ENCODE measurements at regions not wholly inside any gene's neighbourhood (a gene's known extent, or its start where the extent isn't known, plus 50 kb on each side); places are given as distances from the start of the nearest gene placed in this dataset.
"Not testable (repeated sequence)": the region's sequence is repeated elsewhere in the genome, so short reads cannot be mapped to it uniquely, and the experiment has no call there.

GRCh38 chr6:27778625-27779417 lies 133.4 kb downstream of the OR2B2 start:
- TF ChIP-seq CTCF (IDR thresholded peaks at IDR 0.05; ENCODE audit: borderline replicate concordance): no peak
- Histone ChIP-seq H3K36me3 (no peaks in the 10 kb centered on the region), H3K4me1 (no peaks in the 10 kb centered on the region), H3K27ac (replicated peaks) (no peak overlapping the region), H3K9me3 (replicated peaks) (no peaks in the 10 kb centered on the region), H3K4me3 (no peak overlapping the region), H3K27me3 (ENCODE audit: low read depth) (peaks cover 79% of the 10 kb centered on the region)
- intact Hi-C loops (cut with micrococcal nuclease): no loop called here
- no peak for DNase-seq

- Histone ChIP-seq H3K36me3 (no peaks in the 10 kb centered on the region), H3K27me3 (ENCODE audit: low read depth) (peaks cover 77% of the 10 kb centered on the region), H3K9me3 (replicated peaks) (no peaks in the 10 kb centered on the region), H3K27ac (replicated peaks) (no peak overlapping the region), H3K4me1 (no peaks in the 10 kb centered on the region), H3K4me3 (no peak overlapping the region)
- no peak for DNase-seq
- TF ChIP-seq CTCF (IDR thresholded peaks at IDR 0.05; ENCODE audit: borderline replicate concordance): no peak
- intact Hi-C loops (cut with micrococcal nuclease): no loop called here
Observed at GRCh38 chr6:27777614-27778355, 134.4 kb downstream of the OR2B2 start.

GRCh38 chr6:27777126-27777525 lies 135.1 kb downstream of the OR2B2 start:
- no peak for TF ChIP-seq CTCF (IDR thresholded peaks at IDR 0.05; ENCODE audit: borderline replicate concordance)
- intact Hi-C loops (cut with micrococcal nuclease): no loop called here
- no peaks in the 10 kb centered on the region for H3K9me3 ChIP-seq (replicated peaks)
- H3K4me3 ChIP-seq: no peak overlapping the region
- H3K27me3 ChIP-seq (ENCODE audit: low read depth): peaks cover 76% of the 10 kb centered on the region
- no peak for DNase-seq
- H3K27ac ChIP-seq (replicated peaks): no peak overlapping the region
- H3K4me1 ChIP-seq: peaks cover 2% of the 10 kb centered on the region
- no peaks in the 10 kb centered on the region for H3K36me3 ChIP-seq

GRCh38 chr6:27776504-27776903 lies 135.7 kb downstream of the OR2B2 start:
- intact Hi-C loops (cut with micrococcal nuclease): no loop called here
- H3K4me3 ChIP-seq: no peak overlapping the region
- no peak for TF ChIP-seq CTCF (IDR thresholded peaks at IDR 0.05; ENCODE audit: borderline replicate concordance)
- DNase-seq: no peak
- H3K36me3 ChIP-seq: no peaks in the 10 kb centered on the region
- H3K27ac ChIP-seq (replicated peaks): no peak overlapping the region
- H3K9me3 ChIP-seq (replicated peaks): no peaks in the 10 kb centered on the region
- H3K4me1 ChIP-seq: peaks cover 4% of the 10 kb centered on the region
- peaks cover 82% of the 10 kb centered on the region for H3K27me3 ChIP-seq (ENCODE audit: low read depth)

GRCh38 chr6:27775796-27776184 lies 136.4 kb downstream of the OR2B2 start:
- no peak for DNase-seq
- H3K36me3 ChIP-seq: no peaks in the 10 kb centered on the region
- intact Hi-C loops (cut with micrococcal nuclease): no loop called here
- no peak overlapping the region for H3K27ac ChIP-seq (replicated peaks)
- no peaks in the 10 kb centered on the region for H3K9me3 ChIP-seq (replicated peaks)
- H3K27me3 ChIP-seq (ENCODE audit: low read depth): peaks cover 83% of the 10 kb centered on the region
- peaks cover 4% of the 10 kb centered on the region for H3K4me1 ChIP-seq
- no peak overlapping the region for H3K4me3 ChIP-seq
- no peak for TF ChIP-seq CTCF (IDR thresholded peaks at IDR 0.05; ENCODE audit: borderline replicate concordance)

GRCh38 chr6:27775138-27775795 lies 136.9 kb downstream of the OR2B2 start:
- intact Hi-C loops (cut with micrococcal nuclease): not testable (repeated sequence)

GRCh38 chr6:27774264-27774600 lies 138.0 kb downstream of the OR2B2 start:
- not testable (repeated sequence) for H3K9me3 ChIP-seq (replicated peaks); H3K36me3 ChIP-seq; H3K4me3 ChIP-seq; H3K4me1 ChIP-seq; DNase-seq; H3K27ac ChIP-seq (replicated peaks)
- peaks cover 83% of the 10 kb centered on the region for H3K27me3 ChIP-seq (ENCODE audit: low read depth)
- intact Hi-C loops (cut with micrococcal nuclease): loop anchor here (5.0 kb wide), 1 partner anchor 123 kb away; no protein-coding TSS in a partner anchor

More at GRCh38 chr6:27775138-27775795, 136.9 kb downstream of the OR2B2 start:
- H3K9me3 ChIP-seq (replicated peaks); H3K4me1 ChIP-seq; H3K36me3 ChIP-seq; DNase-seq; H3K27ac ChIP-seq (replicated peaks); H3K4me3 ChIP-seq: not testable (repeated sequence)
- peaks cover 83% of the 10 kb centered on the region for H3K27me3 ChIP-seq (ENCODE audit: low read depth)
